ENCODE measurements at regions not wholly inside any gene's neighbourhood (a gene's known extent, or its start where the extent isn't known, plus 50 kb on each side); places are given as distances from the start of the nearest gene placed in this dataset.
"Not testable (repeated sequence)": the region's sequence is repeated elsewhere in the genome, so short reads cannot be mapped to it uniquely, and the experiment has no call there.

DNA sequence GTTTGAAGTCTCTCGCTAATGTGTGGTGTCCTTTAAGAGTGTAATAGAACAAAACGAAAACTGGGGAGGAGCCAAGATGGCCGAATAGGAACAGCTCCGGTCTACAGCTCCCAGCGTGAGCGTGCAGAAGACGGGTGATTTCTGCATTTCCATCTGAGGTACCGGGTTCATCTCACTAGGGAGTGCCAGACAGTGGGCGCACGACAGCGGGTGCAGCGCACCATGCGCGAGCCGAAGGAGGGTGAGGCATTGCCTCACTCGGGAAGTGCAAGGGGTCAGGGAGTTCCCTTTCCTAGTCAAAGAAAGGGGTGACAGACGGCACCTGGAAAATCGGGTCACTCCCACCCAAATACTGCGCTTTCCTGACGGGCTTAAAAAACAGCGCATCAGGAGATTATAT, 661.2 kb upstream of the HS3ST1 start:
- TF ChIP-seq, protein P1, sequence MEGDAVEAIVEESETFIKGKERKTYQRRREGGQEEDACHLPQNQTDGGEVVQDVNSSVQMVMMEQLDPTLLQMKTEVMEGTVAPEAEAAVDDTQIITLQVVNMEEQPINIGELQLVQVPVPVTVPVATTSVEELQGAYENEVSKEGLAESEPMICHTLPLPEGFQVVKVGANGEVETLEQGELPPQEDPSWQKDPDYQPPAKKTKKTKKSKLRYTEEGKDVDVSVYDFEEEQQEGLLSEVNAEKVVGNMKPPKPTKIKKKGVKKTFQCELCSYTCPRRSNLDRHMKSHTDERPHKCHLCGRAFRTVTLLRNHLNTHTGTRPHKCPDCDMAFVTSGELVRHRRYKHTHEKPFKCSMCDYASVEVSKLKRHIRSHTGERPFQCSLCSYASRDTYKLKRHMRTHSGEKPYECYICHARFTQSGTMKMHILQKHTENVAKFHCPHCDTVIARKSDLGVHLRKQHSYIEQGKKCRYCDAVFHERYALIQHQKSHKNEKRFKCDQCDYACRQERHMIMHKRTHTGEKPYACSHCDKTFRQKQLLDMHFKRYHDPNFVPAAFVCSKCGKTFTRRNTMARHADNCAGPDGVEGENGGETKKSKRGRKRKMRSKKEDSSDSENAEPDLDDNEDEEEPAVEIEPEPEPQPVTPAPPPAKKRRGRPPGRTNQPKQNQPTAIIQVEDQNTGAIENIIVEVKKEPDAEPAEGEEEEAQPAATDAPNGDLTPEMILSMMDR (IDR thresholded peaks at IDR 0.05; ENCODE audit: low read length): not testable (repeated sequence)
- TF ChIP-seq EZH2phosphoT487 (IDR thresholded peaks at IDR 0.05; ENCODE audit: low read length): not testable (repeated sequence)
